ENCODE measurements at regions not wholly inside any gene's neighbourhood (a gene's known extent, or its start where the extent isn't known, plus 50 kb on each side); places are given as distances from the start of the nearest gene placed in this dataset.
"Not testable (repeated sequence)": the region's sequence is repeated elsewhere in the genome, so short reads cannot be mapped to it uniquely, and the experiment has no call there.

GRCh38 chr9:26504057-26504456, 388.5 kb downstream of the CAAP1 start:
- no peak for DNase-seq (ENCODE audit: low spot score)
- TF ChIP-seq, protein P1, sequence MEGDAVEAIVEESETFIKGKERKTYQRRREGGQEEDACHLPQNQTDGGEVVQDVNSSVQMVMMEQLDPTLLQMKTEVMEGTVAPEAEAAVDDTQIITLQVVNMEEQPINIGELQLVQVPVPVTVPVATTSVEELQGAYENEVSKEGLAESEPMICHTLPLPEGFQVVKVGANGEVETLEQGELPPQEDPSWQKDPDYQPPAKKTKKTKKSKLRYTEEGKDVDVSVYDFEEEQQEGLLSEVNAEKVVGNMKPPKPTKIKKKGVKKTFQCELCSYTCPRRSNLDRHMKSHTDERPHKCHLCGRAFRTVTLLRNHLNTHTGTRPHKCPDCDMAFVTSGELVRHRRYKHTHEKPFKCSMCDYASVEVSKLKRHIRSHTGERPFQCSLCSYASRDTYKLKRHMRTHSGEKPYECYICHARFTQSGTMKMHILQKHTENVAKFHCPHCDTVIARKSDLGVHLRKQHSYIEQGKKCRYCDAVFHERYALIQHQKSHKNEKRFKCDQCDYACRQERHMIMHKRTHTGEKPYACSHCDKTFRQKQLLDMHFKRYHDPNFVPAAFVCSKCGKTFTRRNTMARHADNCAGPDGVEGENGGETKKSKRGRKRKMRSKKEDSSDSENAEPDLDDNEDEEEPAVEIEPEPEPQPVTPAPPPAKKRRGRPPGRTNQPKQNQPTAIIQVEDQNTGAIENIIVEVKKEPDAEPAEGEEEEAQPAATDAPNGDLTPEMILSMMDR (IDR thresholded peaks at IDR 0.05), result no peak
- no peaks in the 10 kb centered on the region for H3K9me3 Mint-ChIP-seq (ENCODE audit: low read depth)
- H3K4me1 Mint-ChIP-seq (ENCODE audit: low read depth), result no peaks in the 10 kb centered on the region
- H3K4me3 Mint-ChIP-seq (ENCODE audit: unreplicated experiment), result no peak overlapping the region
- no peak overlapping the region for H3K27ac Mint-ChIP-seq (ENCODE audit: unreplicated experiment)
- H3K27me3 Mint-ChIP-seq (ENCODE audit: low read depth), result peaks cover 6% of the 10 kb centered on the region
- no peaks in the 10 kb centered on the region for H3K36me3 Mint-ChIP-seq (ENCODE audit: low read depth)

GRCh38 chr9:26502311-26502710, 390.3 kb downstream of the CAAP1 start:
- DNase-seq (ENCODE audit: low spot score), result no peak
- Mint-ChIP-seq H3K4me3 (ENCODE audit: unreplicated experiment) (no peak overlapping the region), H3K36me3 (ENCODE audit: low read depth) (no peaks in the 10 kb centered on the region), H3K4me1 (ENCODE audit: low read depth) (no peaks in the 10 kb centered on the region), H3K27me3 (ENCODE audit: low read depth) (peaks cover 6% of the 10 kb centered on the region), H3K27ac (ENCODE audit: unreplicated experiment) (no peak overlapping the region), H3K9me3 (ENCODE audit: low read depth) (peaks cover 14% of the 10 kb centered on the region)
- TF ChIP-seq, protein P1 (IDR thresholded peaks at IDR 0.05), result no peak

- no peaks in the 10 kb centered on the region for H3K36me3 Mint-ChIP-seq (ENCODE audit: low read depth)
- no peak overlapping the region for H3K27ac Mint-ChIP-seq (ENCODE audit: unreplicated experiment)
- H3K4me1 Mint-ChIP-seq (ENCODE audit: low read depth), result no peaks in the 10 kb centered on the region
- no peak for DNase-seq (ENCODE audit: low spot score)
- no peak overlapping the region for H3K4me3 Mint-ChIP-seq (ENCODE audit: unreplicated experiment)
- peaks cover 18% of the 10 kb centered on the region for H3K9me3 Mint-ChIP-seq (ENCODE audit: low read depth)
- TF ChIP-seq, protein P1 (IDR thresholded peaks at IDR 0.05), result no peak
- H3K27me3 Mint-ChIP-seq (ENCODE audit: low read depth), result peaks cover 6% of the 10 kb centered on the region
These were observed 392.1 kb downstream of the CAAP1 start for GRCh38 chr9:26500471-26500870.

- peak; percentile 93 for DNase-seq (ENCODE audit: low spot score)
- not testable (repeated sequence) for H3K4me3 Mint-ChIP-seq (ENCODE audit: unreplicated experiment); H3K27me3 Mint-ChIP-seq (ENCODE audit: low read depth); H3K27ac Mint-ChIP-seq (ENCODE audit: unreplicated experiment); H3K36me3 Mint-ChIP-seq (ENCODE audit: low read depth); H3K4me1 Mint-ChIP-seq (ENCODE audit: low read depth)
- peaks cover 15% of the 10 kb centered on the region for H3K9me3 Mint-ChIP-seq (ENCODE audit: low read depth)
These were observed 399.7 kb downstream of the CAAP1 start for GRCh38 chr9:26492608-26493521.

GRCh38 chr9:26491922-26492607, 400.5 kb downstream of the CAAP1 start:
- H3K27me3 Mint-ChIP-seq (ENCODE audit: low read depth); H3K9me3 Mint-ChIP-seq (ENCODE audit: low read depth); H3K4me1 Mint-ChIP-seq (ENCODE audit: low read depth); H3K27ac Mint-ChIP-seq (ENCODE audit: unreplicated experiment); H3K36me3 Mint-ChIP-seq (ENCODE audit: low read depth); H3K4me3 Mint-ChIP-seq (ENCODE audit: unreplicated experiment): not testable (repeated sequence)
- DNase-seq (ENCODE audit: low spot score), result peak; percentile 79

DNA sequence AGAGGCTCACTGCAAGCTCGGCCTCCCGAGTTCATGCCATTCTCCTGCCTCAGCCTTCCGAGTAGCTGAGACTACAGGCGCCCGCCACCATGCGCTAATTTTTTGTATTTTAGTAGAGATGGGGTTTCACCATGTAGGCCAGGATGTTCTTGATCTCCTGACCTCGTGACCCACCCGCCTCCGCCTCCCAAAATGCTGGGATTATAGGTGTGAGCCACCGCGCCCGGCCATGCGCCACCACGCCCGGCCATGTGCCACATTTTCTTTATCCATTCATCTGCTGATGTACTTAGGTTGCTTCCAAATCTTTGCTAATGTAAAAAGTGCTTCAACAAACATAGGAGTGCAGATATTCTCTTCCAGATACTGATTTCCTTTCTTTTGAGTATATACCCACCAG, 408.6 kb downstream of the CAAP1 start:
- H3K36me3 Mint-ChIP-seq (ENCODE audit: low read depth), result no peaks in the 10 kb centered on the region
- peak; percentile 57 for DNase-seq (ENCODE audit: low spot score)
- H3K4me1 Mint-ChIP-seq (ENCODE audit: low read depth), result no peaks in the 10 kb centered on the region
- TF ChIP-seq, protein P1 (IDR thresholded peaks at IDR 0.05), result no peak
- no peak overlapping the region for H3K27ac Mint-ChIP-seq (ENCODE audit: unreplicated experiment)
- H3K4me3 Mint-ChIP-seq (ENCODE audit: unreplicated experiment), result no peak overlapping the region
- H3K9me3 Mint-ChIP-seq (ENCODE audit: low read depth), result peaks cover 9% of the 10 kb centered on the region
- H3K27me3 Mint-ChIP-seq (ENCODE audit: low read depth), result no peaks in the 10 kb centered on the region
